ENCODE measurements at regions not wholly inside any gene's neighbourhood (a gene's known extent, or its start where the extent isn't known, plus 50 kb on each side); places are given as distances from the start of the nearest gene placed in this dataset.
A peak's percentile ranks its signal among the peaks of the same experiment; 100 is the strongest.
"Not testable (repeated sequence)": the region's sequence is repeated elsewhere in the genome, so short reads cannot be mapped to it uniquely, and the experiment has no call there.

DNA sequence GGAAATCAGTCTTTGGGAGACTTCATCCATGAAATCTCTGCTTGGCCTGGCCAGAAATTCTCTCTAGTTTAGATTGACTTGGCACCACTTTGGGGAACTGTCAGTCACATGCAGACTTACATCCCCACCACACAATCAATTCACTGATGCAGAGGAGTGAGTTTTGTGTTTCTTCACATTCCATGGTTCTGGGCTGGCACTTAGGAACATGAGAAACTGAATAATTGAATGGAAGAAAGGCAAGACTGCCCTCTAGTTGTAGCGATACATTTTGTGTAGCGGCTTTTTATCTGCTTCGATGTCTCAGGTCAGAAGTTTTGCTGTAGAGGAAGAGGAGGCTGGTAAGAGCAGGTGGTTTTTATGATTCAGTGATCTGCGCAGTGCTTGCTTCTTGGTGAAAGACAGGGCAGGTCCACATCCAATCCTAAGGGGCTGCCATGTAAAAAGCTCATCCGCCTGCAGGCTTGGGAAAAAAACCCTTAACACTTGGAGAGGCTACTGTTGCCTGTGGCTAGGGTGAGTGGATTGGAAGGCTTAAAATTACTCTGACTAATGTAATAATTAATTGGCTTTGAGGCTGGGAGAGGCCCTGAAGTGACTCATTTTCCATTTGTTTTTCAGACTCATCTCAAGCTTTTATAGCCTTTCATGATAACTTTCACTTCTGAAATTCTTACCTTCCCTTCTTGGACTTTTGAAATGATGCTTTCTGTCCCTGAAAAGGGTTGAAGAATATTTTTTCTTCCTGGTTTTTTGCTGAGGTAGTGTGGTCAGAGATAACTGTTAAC lies 75.4 kb upstream of the LPCAT1 start:
- TF ChIP-seq, protein P1, sequence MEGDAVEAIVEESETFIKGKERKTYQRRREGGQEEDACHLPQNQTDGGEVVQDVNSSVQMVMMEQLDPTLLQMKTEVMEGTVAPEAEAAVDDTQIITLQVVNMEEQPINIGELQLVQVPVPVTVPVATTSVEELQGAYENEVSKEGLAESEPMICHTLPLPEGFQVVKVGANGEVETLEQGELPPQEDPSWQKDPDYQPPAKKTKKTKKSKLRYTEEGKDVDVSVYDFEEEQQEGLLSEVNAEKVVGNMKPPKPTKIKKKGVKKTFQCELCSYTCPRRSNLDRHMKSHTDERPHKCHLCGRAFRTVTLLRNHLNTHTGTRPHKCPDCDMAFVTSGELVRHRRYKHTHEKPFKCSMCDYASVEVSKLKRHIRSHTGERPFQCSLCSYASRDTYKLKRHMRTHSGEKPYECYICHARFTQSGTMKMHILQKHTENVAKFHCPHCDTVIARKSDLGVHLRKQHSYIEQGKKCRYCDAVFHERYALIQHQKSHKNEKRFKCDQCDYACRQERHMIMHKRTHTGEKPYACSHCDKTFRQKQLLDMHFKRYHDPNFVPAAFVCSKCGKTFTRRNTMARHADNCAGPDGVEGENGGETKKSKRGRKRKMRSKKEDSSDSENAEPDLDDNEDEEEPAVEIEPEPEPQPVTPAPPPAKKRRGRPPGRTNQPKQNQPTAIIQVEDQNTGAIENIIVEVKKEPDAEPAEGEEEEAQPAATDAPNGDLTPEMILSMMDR (IDR thresholded peaks at IDR 0.05; ENCODE audit: extremely low read depth, insufficient read depth, missing control alignments): peak; percentile 35
- in situ Hi-C loops (cut with MboI; ENCODE audit: low pct_unique_long_range_greater_than_20kb, low sequenced_read_pairs, unreplicated experiment); DNase-seq (ENCODE audit: low spot score): not testable (repeated sequence)

DNA sequence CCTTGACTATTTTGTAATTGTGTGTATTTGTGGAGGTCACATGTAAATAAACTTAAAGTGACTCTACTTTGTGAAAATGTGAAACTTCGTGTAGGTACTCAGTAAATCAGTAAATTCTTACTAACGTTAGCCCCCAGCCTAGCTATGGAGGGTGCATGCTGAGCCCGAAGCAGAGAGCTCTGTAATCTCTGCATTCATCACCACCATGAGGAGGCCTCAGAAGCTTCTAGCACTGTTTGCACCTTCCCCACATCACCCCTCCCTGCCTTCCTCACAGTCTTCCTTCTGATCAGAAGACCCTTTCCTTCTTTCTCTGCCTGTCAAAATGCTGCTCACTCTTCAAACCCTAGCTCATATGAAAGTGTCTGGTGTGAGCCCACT lies 73.3 kb upstream of the LPCAT1 start:
- in situ Hi-C loops (cut with MboI; ENCODE audit: low pct_unique_long_range_greater_than_20kb, low sequenced_read_pairs, unreplicated experiment); DNase-seq (ENCODE audit: low spot score): not testable (repeated sequence)

DNA sequence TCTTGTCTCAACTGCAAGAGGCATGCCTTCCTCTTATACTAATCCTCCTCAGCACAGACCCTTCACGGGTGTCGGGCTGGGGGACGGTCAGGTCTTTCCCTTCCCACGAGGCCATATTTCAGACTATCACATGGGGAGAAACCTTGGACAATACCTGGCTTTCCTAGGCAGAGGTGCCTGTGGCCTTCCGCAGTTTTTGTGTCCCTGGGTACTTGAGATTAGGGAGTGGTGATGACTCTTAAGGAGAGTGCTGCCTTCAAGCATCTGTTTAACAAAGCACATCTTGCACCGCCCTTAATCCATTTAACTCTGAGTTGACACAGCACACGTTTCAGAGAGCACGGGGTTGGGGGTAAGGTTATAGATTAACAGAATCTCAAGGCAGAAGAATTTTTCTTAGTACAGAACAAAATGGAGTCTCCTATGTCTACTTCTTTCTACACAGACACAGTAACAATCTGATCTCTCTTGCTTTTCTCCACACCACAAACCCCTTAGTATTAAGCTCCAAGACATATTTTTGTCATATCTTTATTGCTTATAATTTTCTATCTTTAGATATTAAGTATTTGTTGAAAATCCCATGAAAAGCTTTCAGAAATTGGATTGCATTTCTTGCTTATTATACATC lies 72.8 kb upstream of the LPCAT1 start:
- DNase-seq (ENCODE audit: low spot score); in situ Hi-C loops (cut with MboI; ENCODE audit: low pct_unique_long_range_greater_than_20kb, low sequenced_read_pairs, unreplicated experiment): not testable (repeated sequence)

DNA sequence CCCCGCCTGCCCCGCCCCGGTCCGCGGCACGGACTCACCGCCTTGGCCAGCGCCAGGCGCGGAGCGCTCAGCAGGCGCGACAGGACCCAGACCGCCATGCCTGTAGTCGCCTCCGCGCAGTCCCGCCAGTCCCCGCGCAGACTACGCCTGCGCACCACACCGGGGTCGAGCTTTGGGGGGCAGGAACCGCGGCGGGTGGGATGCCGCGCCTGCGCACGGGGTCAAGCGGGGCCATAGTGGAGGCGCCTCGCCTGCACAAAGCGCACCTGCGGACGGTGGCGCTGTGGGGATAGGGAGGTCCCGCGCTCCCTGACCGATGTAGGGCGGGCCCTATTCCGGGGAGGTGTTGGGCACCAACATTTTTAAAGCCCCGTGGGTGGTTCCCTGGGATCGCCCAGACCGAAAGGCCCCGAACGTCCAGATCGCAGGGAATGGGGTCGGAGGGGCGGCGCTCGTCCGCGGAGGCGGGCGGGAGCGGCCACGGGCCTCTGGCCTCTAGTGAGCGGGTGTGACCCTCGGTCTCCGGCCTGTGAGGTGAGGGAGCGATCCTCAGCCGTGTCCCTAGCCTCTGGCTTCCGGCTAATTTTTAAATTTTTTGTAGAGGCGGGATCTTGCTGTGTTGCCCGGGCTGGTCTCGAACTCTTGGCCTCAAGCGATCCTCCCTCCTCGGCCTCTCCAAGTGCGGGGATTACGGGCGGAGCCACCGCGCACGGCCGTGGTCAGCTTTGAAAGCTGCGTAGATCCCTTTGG lies 70.8 kb upstream of the LPCAT1 start:
- in situ Hi-C loops (cut with MboI; ENCODE audit: low pct_unique_long_range_greater_than_20kb, low sequenced_read_pairs, unreplicated experiment): no loop called here
- DNase-seq (ENCODE audit: low spot score): peak; percentile 37
- TF ChIP-seq, protein P1 (IDR thresholded peaks at IDR 0.05; ENCODE audit: extremely low read depth, insufficient read depth, missing control alignments): peak; percentile 82

DNA sequence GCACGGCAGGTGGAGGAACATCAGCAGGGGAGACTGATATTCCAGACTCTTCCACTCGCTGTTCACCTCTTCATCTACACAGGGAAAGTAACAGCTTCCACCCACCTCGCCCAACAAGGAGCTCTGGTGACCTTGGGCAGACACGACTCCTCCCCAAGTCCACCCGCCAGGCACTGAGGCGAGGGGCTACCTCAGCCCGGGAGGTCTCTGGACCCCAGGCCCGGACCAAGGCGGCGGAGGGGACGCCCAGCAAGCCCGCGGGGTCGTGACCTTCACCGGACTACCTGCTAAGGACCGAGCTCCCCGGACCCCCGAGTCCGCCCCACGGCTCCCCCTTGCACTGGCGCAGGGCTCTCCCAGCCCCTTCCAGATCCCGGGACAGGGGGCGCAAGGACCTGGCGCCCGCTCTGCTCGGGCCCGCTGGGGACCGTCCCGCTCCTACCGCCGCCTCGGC lies 70.2 kb upstream of the LPCAT1 start:
- TF ChIP-seq, protein P1 (IDR thresholded peaks at IDR 0.05; ENCODE audit: extremely low read depth, insufficient read depth, missing control alignments): no peak
- in situ Hi-C loops (cut with MboI; ENCODE audit: low pct_unique_long_range_greater_than_20kb, low sequenced_read_pairs, unreplicated experiment): no loop called here
- peak; percentile 48 for DNase-seq (ENCODE audit: low spot score)

DNA sequence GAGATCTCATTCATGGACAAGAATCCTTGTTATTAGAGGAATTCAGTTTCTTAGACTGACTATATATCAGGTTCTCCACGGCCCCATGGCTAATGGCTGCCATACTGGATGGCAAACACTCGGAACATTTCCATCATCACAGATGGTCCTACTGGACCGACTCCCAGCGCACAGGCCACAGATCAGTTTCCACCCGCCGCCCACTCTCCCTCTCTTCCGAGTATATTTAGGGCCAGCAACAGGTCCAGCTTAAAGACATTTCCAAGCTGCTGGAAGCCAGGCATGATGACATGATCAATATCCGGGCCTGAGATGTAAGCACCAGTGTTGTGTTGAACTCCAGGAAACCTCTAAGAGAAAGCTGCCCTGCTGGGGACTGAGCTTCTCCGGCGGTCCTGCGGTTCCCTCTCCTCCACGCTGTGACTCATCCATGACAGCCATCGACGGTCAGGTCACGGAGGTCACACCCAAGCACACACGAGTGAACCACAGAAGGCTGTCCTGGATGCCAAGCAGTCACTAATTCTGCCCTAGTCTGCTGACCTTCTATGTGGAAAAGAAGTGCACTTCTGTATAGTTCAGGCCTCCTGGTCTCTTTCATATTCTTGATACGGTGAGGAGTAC lies 64.4 kb upstream of the LPCAT1 start:
- in situ Hi-C loops (cut with MboI; ENCODE audit: low pct_unique_long_range_greater_than_20kb, low sequenced_read_pairs, unreplicated experiment); DNase-seq (ENCODE audit: low spot score): not testable (repeated sequence)

DNA sequence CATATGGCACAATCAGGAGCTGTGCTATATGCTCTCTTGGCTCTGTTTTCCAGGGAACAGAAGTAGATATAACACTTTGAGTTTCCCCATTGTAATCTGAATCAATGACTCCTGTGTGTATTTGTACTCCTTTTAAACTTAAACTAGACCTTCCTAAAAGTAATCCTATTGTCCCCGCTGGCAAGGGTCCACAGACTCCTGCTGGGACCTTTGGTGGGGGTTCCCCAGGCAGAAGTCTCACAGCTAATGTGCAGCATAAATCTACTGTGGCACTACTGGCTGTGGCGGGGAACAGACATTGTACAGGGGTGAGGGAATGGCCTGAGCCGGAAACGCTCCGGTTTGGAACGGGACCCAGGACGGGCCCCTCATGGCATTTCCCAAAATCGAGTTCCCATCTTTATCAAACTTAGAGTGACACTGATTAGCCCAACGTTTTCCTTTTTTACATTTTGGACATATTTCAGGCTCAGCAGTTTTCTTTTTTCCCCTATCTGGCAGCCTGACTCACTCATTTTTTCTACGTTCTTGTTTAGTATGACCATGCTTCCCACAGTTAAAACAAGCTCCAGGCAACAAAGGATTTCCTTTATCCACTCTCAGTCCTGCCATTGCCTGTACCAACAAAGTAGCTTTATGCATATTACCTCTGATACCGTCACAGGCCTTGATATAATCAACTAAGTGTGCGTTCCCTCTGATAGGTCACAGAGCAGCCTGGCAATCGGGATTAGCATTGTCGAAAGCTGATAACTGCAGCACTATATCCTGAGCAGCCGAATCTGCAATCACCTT lies 59.5 kb upstream of the LPCAT1 start:
- in situ Hi-C loops (cut with MboI; ENCODE audit: low pct_unique_long_range_greater_than_20kb, low sequenced_read_pairs, unreplicated experiment); DNase-seq (ENCODE audit: low spot score): not testable (repeated sequence)

DNA sequence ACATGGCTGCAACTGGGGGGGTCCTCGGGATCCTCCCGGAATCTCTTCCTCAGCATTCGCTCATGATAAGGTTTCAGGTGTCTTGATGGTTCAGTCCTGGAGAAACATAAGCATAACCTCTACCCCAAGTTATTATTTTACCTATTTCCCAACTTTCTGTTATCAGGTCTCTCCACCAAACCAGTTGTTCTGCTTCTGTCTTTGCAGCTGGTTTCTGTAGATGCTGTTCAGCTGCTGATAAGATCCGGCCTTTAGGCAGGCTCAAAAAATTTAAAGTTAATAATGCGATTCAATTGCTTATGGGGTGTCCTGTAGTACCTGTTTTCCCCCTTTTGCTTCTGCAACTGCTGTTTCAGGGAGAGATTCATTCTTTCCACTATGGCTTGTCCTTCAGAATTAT lies 55.6 kb upstream of the LPCAT1 start:
- in situ Hi-C loops (cut with MboI; ENCODE audit: low pct_unique_long_range_greater_than_20kb, low sequenced_read_pairs, unreplicated experiment); DNase-seq (ENCODE audit: low spot score): not testable (repeated sequence)

DNA sequence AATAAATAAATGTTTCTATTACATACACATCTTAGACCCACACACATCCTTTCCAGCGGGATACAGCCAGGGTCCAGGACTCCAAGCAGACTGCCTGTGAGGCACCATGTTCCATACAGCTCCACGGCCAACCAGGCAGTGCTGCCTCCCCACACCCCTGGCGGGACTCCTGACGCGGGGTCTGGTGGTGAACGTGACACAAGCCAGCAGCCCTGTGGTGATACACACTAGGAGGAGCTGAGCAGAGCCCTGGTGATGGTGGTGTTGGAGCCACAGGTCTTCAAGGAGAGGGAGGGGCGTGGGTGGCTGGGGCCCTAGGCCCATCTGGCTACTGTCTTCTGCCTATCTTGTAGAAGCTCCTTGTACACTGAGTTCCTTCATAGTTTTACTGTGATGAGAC lies 53.1 kb upstream of the LPCAT1 start:
- DNase-seq (ENCODE audit: low spot score); in situ Hi-C loops (cut with MboI; ENCODE audit: low pct_unique_long_range_greater_than_20kb, low sequenced_read_pairs, unreplicated experiment): not testable (repeated sequence)

DNA sequence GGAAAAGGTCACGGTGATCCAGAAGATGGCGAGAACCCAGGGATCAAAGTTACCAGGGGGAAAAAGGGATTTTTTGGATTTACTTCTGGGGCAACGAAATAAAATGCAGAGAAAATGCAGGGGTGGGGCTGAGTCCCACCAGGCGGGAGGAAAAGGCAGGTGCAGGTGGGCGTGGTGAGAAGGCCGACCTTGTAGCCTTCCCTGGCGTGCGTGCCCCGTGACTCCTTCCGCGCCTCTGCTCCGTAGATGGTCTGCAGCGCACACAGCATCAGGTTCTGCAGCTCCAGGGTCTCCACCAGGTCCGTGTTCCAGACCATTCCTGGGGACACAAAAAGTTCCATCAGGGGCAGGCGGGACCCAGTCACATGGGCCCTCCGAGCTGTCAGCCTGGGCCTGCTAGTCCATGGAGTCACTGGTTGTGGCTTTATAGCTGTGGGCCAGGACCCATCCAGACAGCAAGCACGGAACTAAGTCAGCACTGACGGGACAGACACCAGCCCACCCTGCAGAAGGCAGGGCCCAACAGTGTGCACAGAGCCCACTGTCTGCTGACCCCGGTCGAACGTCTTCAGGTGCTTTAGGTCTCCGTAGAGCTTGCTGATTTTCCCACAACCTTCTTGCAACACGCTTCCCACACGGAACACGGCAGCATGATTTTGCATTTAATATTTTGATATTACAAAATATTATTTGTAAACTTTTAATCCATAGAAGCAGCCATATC lies 52.4 kb upstream of the LPCAT1 start:
- DNase-seq (ENCODE audit: low spot score); in situ Hi-C loops (cut with MboI; ENCODE audit: low pct_unique_long_range_greater_than_20kb, low sequenced_read_pairs, unreplicated experiment): not testable (repeated sequence)

DNA sequence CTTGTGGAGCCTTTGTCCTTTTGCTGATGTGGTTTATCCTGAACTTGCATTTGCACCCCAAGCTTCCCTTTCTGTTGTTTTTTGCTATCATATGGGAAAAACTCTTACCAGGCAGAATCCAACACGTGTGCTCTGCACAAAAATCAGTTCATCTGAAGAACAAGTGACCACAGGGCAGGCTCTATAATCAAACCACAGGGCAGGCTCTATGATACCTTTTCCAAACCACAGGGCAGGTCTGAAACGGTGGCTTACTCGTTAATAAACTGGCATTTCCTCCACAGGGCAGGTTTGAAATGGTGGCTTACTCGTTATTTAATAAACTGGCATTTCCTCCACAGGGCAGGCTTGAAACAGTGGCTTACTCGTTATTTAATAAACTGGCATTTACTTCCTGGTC lies 51.7 kb upstream of the LPCAT1 start:
- in situ Hi-C loops (cut with MboI; ENCODE audit: low pct_unique_long_range_greater_than_20kb, low sequenced_read_pairs, unreplicated experiment); DNase-seq (ENCODE audit: low spot score): not testable (repeated sequence)

DNA sequence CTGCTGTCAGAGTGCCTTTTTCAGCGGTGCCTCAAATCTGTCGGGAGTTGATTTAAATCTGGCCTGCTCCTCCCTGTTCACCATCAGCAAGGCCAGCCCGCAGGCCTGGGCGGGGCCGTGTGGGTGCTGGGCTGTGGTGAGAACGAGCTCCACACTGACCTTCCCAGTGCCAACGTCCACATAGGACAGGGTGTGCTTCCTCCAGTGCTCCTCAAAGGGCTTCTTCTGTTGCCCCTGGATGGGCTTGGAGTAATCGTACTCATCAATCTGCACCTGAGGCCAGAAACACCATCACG lies 50.2 kb upstream of the LPCAT1 start:
- in situ Hi-C loops (cut with MboI; ENCODE audit: low pct_unique_long_range_greater_than_20kb, low sequenced_read_pairs, unreplicated experiment); DNase-seq (ENCODE audit: low spot score): not testable (repeated sequence)
